ENCODE measurements at regions not wholly inside any gene's neighbourhood (a gene's known extent, or its start where the extent isn't known, plus 50 kb on each side); places are given as distances from the start of the nearest gene placed in this dataset.
A peak's percentile ranks its signal among the peaks of the same experiment; 100 is the strongest.

DNA sequence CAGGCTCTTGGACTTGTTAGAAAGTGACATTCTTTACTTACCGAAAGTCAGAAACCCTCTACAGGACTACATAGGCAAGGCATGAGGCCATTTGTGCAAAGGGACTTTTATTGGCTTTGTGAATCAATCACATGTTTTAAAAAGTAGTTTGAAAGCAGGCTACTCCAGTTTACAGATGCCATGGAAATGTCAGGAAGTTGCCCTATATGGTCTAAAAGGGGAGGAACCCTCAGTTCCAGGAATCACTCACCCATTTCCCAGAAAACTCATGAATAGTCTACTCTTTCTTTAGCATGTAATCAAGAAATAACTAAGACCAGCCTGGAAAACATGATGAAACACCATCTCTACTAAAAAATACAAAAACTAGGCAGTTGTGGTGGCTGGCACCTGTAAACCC lies 51.0 kb upstream of the MKRN3 start:
- DNase-seq: no peak

DNA sequence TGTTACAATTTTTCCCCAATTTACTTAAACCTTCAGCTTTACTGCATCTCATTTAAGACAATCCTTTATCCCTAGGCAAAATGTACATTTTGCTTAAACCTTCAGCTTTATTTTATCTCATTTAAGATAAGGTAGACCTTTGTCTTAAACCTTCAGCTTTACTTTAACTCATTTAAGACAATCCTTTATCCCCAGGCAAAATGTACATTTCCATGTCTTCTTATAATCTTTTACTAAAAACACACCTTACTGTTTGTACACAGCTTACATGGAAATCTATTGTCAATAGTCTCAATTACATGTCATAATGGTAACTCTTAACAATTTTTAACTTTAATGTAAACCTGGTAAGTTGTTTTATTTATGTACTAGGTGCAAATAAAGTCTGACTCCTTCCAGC lies 58.7 kb upstream of the MKRN3 start:
- DNase-seq: no peak

DNA sequence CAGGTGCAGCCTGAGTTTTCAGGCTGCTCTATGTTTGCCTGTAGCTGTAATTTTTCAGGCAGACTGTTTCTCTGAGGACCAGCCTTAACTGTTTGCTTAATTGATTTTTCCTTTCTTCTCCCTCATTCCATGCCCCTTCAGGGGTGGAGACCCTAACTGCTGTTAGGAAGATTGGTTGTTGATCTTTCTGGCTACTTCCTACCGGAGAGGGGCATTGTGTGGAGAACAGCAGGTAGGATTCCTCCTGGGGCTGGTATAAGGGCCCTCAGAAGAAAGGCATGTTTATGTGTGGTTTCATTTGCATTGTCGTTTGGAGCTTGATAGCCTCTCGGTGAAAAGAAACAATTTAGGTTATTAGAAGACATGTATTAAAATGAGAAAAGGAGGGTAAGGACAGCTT lies 56.9 kb upstream of the GOLGA6L2 start:
- DNase-seq: no peak

DNA sequence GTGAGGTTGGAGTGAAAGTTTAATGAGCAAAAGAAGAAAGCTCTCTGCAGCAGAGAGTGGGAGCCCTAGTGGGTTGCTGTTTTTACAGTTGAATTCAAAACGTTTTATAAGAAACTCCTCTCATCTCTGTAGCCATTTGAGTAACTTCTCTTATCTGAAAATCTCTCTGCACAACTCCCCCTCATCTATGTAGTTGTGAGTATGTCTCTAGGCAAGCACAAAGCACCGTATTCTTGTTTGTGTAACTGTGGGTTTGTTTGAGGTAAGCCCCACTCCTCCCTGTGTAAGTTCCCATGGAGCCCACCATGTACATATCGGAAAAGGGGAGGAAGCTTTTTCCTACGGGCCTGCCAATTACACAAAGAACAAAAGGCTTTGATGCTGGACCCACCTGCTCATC lies 56.5 kb upstream of the GOLGA6L2 start:
- no peak for DNase-seq

DNA sequence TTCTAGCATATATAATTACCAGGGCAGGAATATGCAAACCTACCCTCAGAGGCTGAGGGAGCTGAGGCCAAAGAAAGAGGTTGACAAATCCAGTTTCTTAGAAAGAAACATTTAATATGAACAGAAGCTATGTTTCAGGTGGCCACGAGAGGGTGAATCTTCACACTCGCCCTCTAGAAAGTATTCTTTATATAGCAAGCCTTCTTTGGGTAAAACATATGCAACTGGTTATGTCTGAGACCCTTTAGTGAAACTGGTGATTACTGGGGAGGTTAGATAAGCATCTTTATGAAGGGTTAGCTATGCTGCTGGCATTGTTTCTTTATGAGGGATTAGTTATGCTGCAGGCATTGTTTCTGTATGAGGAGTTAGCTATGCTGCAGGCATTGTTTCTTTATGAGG lies 50.7 kb upstream of the GOLGA6L2 start:
- peak; percentile 9 for DNase-seq

Measured in tongue (tissue), 1 donor.